GM10248 (cell line): ENCODE measurements at regions not wholly inside any gene's neighbourhood (a gene's known extent, or its start where the extent isn't known, plus 50 kb on each side); places are given as distances from the start of the nearest gene placed in this dataset.

Experiments used
- CTCF ChIA-PET: fragments of 300-600 bp; sonication (Branson Sonifier 250); formaldehyde crosslinking; extraction: SDS; loops from one replicate; lab custom pipeline; 2021; ENCODE audit warnings: antibody characterized with exemption; lab: Yijun Ruan, JAX
- POLR2A ChIA-PET: fragments of 350-650 bp; sonication (Branson Sonifier 250); formaldehyde crosslinking; extraction: SDS; loops from one replicate; lab custom pipeline; 2020; ENCODE audit warnings: antibody characterized with exemption; lab: Yijun Ruan, JAX
- DNase-seq: peaks from one replicate; pipeline ENCODE4 v3.0.0; 2012; ENCODE audit errors: extremely low spot score
- TF ChIP-seq, protein P1 (sequence below): IDR thresholded peaks from 2 replicates; pipeline ENCODE4 v1.5.1; 2012; ENCODE audit warnings: mild to moderate bottlenecking, low read depth; ENCODE audit errors: extremely low read depth, missing control alignments, control extremely low read depth

DNA sequence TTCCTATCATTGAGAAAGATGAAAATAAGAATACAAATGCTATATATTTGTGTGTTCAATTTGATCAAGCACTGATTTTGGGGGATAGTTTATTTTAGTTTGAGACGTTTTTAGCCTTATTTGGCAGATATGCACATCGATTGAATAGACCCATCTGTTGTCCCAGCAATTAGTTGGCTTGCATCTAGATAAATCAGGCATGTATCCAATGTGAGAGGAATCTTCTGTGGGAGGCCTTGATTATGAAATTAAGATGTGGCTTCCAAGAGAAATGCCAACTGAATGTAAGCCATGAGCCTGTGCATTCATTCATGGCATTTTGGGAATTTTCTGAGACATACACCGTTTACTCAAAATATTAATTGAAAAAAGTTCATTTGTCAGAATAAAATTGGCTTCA lies 623.1 kb downstream of the TECRL start:
- POLR2A ChIA-PET = no interaction called here
- CTCF ChIA-PET = no interaction called here
- TF ChIP-seq, protein P1, sequence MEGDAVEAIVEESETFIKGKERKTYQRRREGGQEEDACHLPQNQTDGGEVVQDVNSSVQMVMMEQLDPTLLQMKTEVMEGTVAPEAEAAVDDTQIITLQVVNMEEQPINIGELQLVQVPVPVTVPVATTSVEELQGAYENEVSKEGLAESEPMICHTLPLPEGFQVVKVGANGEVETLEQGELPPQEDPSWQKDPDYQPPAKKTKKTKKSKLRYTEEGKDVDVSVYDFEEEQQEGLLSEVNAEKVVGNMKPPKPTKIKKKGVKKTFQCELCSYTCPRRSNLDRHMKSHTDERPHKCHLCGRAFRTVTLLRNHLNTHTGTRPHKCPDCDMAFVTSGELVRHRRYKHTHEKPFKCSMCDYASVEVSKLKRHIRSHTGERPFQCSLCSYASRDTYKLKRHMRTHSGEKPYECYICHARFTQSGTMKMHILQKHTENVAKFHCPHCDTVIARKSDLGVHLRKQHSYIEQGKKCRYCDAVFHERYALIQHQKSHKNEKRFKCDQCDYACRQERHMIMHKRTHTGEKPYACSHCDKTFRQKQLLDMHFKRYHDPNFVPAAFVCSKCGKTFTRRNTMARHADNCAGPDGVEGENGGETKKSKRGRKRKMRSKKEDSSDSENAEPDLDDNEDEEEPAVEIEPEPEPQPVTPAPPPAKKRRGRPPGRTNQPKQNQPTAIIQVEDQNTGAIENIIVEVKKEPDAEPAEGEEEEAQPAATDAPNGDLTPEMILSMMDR = no peak
- DNase-seq = no peak

DNA sequence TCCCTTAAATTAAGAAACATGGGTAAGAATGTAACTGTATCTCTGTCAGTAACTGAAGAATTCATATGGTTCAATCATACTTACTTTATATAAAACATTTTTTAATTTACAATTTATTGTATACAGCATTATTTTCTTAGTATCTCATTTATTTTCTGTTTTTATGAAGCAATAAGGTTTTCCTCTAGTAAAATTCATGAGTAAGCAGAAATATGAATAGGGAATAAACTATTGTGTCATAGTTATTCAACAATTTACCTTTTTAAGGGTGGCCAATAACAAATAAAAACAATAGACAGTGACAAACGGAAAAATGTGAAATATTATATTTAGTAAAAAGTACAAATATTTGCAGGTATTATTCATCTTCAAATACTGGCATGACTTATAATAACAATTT lies 624.4 kb downstream of the TECRL start:
- ChIA-PET POLR2A (no interaction called here), CTCF (no interaction called here)
- TF ChIP-seq, protein P1 = no peak
- DNase-seq = no peak

DNA sequence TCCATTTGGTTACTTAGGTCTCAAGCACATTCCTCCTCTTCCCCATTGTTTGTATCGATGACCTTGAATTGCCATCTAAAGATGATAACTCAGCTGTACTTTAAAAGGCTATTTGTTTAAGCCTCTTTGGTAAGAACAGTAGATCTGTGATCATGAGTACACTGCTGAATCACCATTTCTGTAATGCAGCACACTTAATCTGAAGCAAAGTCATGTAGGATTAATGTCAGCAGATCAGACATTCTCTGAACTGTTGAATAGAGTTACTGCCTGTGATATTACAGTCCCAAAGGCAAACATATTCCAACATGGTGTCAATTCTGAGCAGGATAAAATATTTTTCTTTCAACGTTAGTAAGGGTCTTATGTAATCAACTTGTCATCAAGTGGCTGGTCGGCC lies 631.6 kb downstream of the TECRL start:
- TF ChIP-seq, protein P1 = no peak
- POLR2A ChIA-PET = no interaction called here
- no peak for DNase-seq
- CTCF ChIA-PET = no interaction called here

DNA sequence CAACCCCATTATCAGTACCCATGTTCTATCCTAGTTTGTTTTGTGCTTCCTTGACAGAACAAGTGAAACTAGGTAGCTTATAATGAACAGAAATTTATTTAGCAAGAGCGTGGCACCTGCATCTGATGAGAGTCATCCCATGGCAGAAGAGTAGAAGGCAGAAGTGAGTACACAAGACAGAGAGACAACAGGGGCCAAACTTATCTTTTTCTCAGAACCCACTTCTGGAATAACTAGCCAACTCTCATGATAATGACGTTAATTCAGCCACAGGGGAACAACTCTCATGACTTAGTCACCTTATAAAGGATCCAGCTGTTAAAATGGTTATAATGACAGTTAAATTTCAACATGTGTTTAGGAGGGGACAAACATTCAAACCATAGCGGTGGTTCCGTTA lies 644.9 kb downstream of the TECRL start:
- ChIA-PET POLR2A (no interaction called here), CTCF (no interaction called here)
- TF ChIP-seq, protein P1 = no peak
- DNase-seq = no peak

DNA sequence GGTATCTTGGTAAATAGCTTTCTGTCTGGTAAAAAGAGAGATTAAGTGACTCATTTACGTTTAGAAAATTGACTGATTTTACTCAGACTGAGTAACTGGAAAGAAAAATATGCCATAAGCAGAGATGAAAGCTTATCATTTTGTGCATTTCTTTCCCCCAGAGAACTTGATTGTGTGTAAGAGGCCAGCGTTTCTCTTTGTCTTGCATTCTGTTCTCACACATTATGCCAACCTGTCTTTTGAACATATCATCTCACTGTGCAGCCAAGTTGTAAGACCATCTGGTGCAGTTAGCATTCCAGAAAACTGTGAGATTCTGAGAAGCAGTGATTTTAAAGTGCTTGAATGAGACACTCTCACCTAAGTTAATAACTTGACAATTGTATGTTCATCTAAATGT lies 651.3 kb downstream of the TECRL start:
- TF ChIP-seq, protein P1 = no peak
- no peak for DNase-seq
- CTCF ChIA-PET = no interaction called here
- POLR2A ChIA-PET = no interaction called here

DNA sequence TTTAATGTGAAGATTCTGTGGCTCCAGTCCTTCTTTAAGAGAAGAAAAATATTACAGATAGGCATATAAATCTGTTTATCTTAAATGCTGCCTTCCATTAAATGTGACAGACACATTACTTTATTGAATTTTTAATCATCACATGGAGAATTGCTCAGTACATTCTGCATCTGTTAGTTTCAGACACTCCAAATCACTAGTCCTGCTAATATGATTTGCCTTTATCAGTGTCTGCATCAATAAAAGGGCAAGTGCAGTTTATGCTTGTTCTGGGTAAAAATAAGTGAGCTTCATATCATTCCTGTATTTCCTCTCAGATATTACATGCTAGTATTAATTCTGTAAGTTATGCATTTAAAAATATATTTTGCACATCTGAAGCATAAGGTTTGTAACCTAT lies 666.4 kb downstream of the TECRL start:
- POLR2A ChIA-PET = no interaction called here
- TF ChIP-seq, protein P1 = no peak
- DNase-seq = no peak
- CTCF ChIA-PET = no interaction called here

DNA sequence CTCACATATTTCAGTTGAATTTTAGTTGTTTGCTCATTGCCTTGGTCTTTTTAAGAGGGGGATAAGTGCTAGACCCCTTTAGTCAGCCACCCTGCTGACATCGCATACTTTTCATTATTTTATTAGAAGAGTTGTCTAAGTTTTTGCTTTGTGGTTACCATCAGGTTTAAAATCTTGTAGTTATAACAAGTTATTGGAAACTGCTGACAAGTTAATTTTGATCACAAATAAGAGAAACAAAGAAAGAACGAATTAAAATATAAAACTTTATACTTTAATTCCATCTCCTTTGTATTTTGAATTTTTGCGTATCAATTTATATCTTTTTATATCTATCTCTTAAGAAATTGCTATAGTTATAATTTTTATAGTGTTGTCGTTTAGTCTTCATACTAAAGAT lies 679.7 kb downstream of the TECRL start:
- TF ChIP-seq, protein P1 = no peak
- ChIA-PET CTCF (no interaction called here), POLR2A (no interaction called here)
- no peak for DNase-seq
